NCI-H345 (cell line): ENCODE measurements at regions not wholly inside any gene's neighbourhood (a gene's known extent, or its start where the extent isn't known, plus 50 kb on each side); places are given as distances from the start of the nearest gene placed in this dataset.

Experiments
- DNase-seq: peaks from one replicate; lab custom pipeline; 2025; lab: John Stamatoyannopoulos, UW

- no peak for DNase-seq
Observed at GRCh38 chr2:107772353-107772752, 54.3 kb upstream of the RGPD4 start.

GRCh38 chr2:107775211-107775610, 51.5 kb upstream of the RGPD4 start:
- no peak for DNase-seq

GRCh38 chr2:107775791-107776190, 50.9 kb upstream of the RGPD4 start:
- DNase-seq = no peak

GRCh38 chr2:107776362-107776761, 50.3 kb upstream of the RGPD4 start:
- no peak for DNase-seq
